H1 (cell line): ENCODE measurements at regions not wholly inside any gene's neighbourhood (a gene's known extent, or its start where the extent isn't known, plus 50 kb on each side); places are given as distances from the start of the nearest gene placed in this dataset.

Source experiments
- CTCF ChIA-PET: fragments of 300-600 bp; sonication (Branson Sonifier 250); formaldehyde crosslinking; loops from one replicate; lab custom pipeline; 2021; ENCODE audit not compliant: partially characterized antibody; lab: Charles Lee
- POLR2A ChIA-PET: fragments of 300-600 bp; sonication (Branson Sonifier 250); formaldehyde crosslinking; loops from one replicate; lab custom pipeline; 2021; ENCODE audit warnings: inconsistent platforms; ENCODE audit not compliant: partially characterized antibody; lab: Charles Lee
- DNase-seq, 2 experiments: peaks; one replicate each; pipeline versions ENCODE4 v3.0.0 to v3.0.0-alpha.2; 2010 to 2022; ENCODE audit warnings: low spot score in 2 of 2, low read depth in 1 of 2, mixed read lengths in 1 of 2
- FAIRE-seq: peaks from 2 replicates; lab custom pipeline; 2011; peaks lifted over from hg19 to GRCh38; lab: Jason Lieb, UNC
- H2AFZ ChIP-seq: 2 replicates; pipeline ENCODE4 v1.8.1; 2012; ENCODE audit warnings: low read length, inconsistent platforms
- H2AK5ac ChIP-seq: 2 replicates; pipeline ENCODE4 v1.6.1; 2013; ENCODE audit warnings: low read depth, low read length
- H2BK120ac ChIP-seq: replicated peaks from 2 replicates; pipeline ENCODE3; 2013; ENCODE audit warnings: low read depth, low read length, inconsistent platforms
- H2BK12ac ChIP-seq: 2 replicates; pipeline ENCODE4 v1.6.1; 2013; ENCODE audit warnings: low read depth, low read length
- H2BK15ac ChIP-seq: 2 replicates; pipeline ENCODE4 v1.6.1; 2013; ENCODE audit warnings: low read length
- H2BK20ac ChIP-seq: 2 replicates; pipeline ENCODE4 v1.6.1; 2013; ENCODE audit warnings: low read length
- H2BK5ac ChIP-seq: 2 replicates; pipeline ENCODE4 v1.6.1; 2013; ENCODE audit warnings: low read depth, low read length
- H3K14ac ChIP-seq: 2 replicates; pipeline ENCODE4 v1.6.1; 2013; ENCODE audit warnings: inconsistent platforms; ENCODE audit not compliant: insufficient read length
- H3K18ac ChIP-seq: 2 replicates; pipeline ENCODE4 v1.6.1; 2013; ENCODE audit warnings: low read length; ENCODE audit errors: extremely low read depth
- H3K23ac ChIP-seq: 2 replicates; pipeline ENCODE4 v1.6.1; 2013; ENCODE audit warnings: inconsistent platforms; ENCODE audit not compliant: insufficient read length
- H3K23me2 ChIP-seq: 2 replicates; pipeline ENCODE4 v1.6.1; 2013; ENCODE audit warnings: low read depth, low read length
- H3K27ac ChIP-seq: 2 replicates; pipeline ENCODE4 v1.6.1; 2011; ENCODE audit warnings: low read depth, low read length, inconsistent platforms
- H3K27me3 ChIP-seq, 4 experiments: replicated peaks in 1 of 4; 1 replicate in 1 of 4; 2 replicates in 3 of 4; pipeline versions ENCODE4 v1.6.1 to v1.8.1; 2011 to 2013; ENCODE audit warnings: low read length in 3 of 4, mild to moderate bottlenecking in 3 of 4, inconsistent platforms in 2 of 4, mixed read lengths in 2 of 4, moderate library complexity in 1 of 4; ENCODE audit not compliant: control insufficient read depth in 3 of 4, insufficient read depth in 3 of 4; ENCODE audit errors: extremely low read depth in 1 of 4
- H3K36me3 ChIP-seq, 4 experiments: 2 replicates each; pipeline versions ENCODE4 v1.6.1 to v1.8.1; 2011 to 2013; ENCODE audit warnings: mild to moderate bottlenecking in 4 of 4, low read length in 3 of 4, moderate library complexity in 2 of 4, control low read depth in 1 of 4, inconsistent platforms in 1 of 4; ENCODE audit not compliant: insufficient read depth in 4 of 4, control insufficient read depth in 2 of 4
- H3K4ac ChIP-seq: replicated peaks from 2 replicates; pipeline ENCODE3; 2013; ENCODE audit warnings: low read length, low read depth, mixed read lengths, inconsistent platforms; ENCODE audit not compliant: insufficient read length
- H3K4me1 ChIP-seq, 4 experiments: replicated peaks in 1 of 4; 1 replicate in 1 of 4; 2 replicates in 3 of 4; pipeline versions ENCODE4 v1.6.1 to v1.8.1; 2011 to 2013; ENCODE audit warnings: low read length in 3 of 4, inconsistent platforms in 2 of 4, mixed read lengths in 1 of 4; ENCODE audit not compliant: insufficient read depth in 4 of 4, control insufficient read depth in 3 of 4
- H3K4me2 ChIP-seq, 2 experiments: 2 replicates each; pipeline versions ENCODE4 v1.6.1 to v1.8.1; 2011 to 2013; ENCODE audit warnings: low read depth in 2 of 2, low read length in 2 of 2, control low read depth in 1 of 2, inconsistent platforms in 1 of 2, mild to moderate bottlenecking in 1 of 2; ENCODE audit not compliant: insufficient read depth in 1 of 2
- H3K4me3 ChIP-seq, 4 experiments: fragments of 200-600, 300-600 bp in 1 of 4; sonication (generic), shearing (Covaris generic), sonication (Bioruptor Twin) in 1 of 4; 2 replicates each; pipeline versions ENCODE4 v1.5.1 to v1.8.1; 2011 to 2016; ENCODE audit warnings: low read length in 4 of 4, low read depth in 3 of 4, control low read depth in 2 of 4, inconsistent platforms in 2 of 4, mild to moderate bottlenecking in 2 of 4, mixed read lengths in 1 of 4, moderate library complexity in 1 of 4; ENCODE audit not compliant: insufficient read depth in 2 of 4; ENCODE audit errors: extremely low read depth in 1 of 4
- H3K56ac ChIP-seq: replicated peaks from 2 replicates; pipeline ENCODE3; 2013; ENCODE audit warnings: low read depth, mild to moderate bottlenecking, mixed read lengths, low read length, inconsistent platforms; ENCODE audit not compliant: insufficient read length
- H3K79me1 ChIP-seq: 2 replicates; pipeline ENCODE4 v1.6.1; 2013; ENCODE audit warnings: low read depth, low read length, control low read depth
- H3K79me2 ChIP-seq, 2 experiments: 2 replicates each; pipeline versions ENCODE4 v1.6.1 to v1.8.1; 2012 to 2013; ENCODE audit warnings: low read length in 2 of 2, mild to moderate bottlenecking in 2 of 2, inconsistent platforms in 1 of 2; ENCODE audit not compliant: insufficient read depth in 2 of 2, control insufficient read depth in 1 of 2
- H3K9ac ChIP-seq, 4 experiments: replicated peaks in 1 of 4; 1 replicate in 1 of 4; 2 replicates in 3 of 4; pipeline versions ENCODE4 v1.6.1 to v1.8.1; 2011 to 2013; ENCODE audit warnings: low read depth in 3 of 4, low read length in 3 of 4, control low read depth in 2 of 4, mild to moderate bottlenecking in 2 of 4, moderate library complexity in 2 of 4, inconsistent platforms in 1 of 4; ENCODE audit errors: extremely low read depth in 1 of 4
- H3K9me3 ChIP-seq, 2 experiments: 2 replicates each; pipeline versions ENCODE4 v1.6.1 to v1.8.1; 2012 to 2013; ENCODE audit warnings: mild to moderate bottlenecking in 2 of 2, moderate library complexity in 2 of 2, control low read depth in 1 of 2, inconsistent platforms in 1 of 2, low read depth in 1 of 2, low read length in 1 of 2, mixed read lengths in 1 of 2; ENCODE audit not compliant: insufficient read depth in 2 of 2
- H4K20me1 ChIP-seq, 2 experiments: replicated peaks in 1 of 2; 2 replicates each; pipeline versions ENCODE3 to v1.8.1; 2011 to 2013; ENCODE audit warnings: inconsistent platforms in 2 of 2, low read length in 2 of 2, mild to moderate bottlenecking in 1 of 2; ENCODE audit not compliant: insufficient read depth in 2 of 2, control insufficient read depth in 1 of 2
- H4K5ac ChIP-seq: 2 replicates; pipeline ENCODE4 v1.6.1; 2013; ENCODE audit warnings: low read length, low read depth, mixed read lengths, inconsistent platforms; ENCODE audit not compliant: insufficient read length
- H4K8ac ChIP-seq: 2 replicates; pipeline ENCODE4 v1.8.0; 2013; ENCODE audit warnings: mild to moderate bottlenecking, moderate library complexity, low read length, inconsistent platforms; ENCODE audit not compliant: insufficient read depth; ENCODE audit errors: extremely low read depth
- H4K91ac ChIP-seq: replicated peaks from 2 replicates; pipeline ENCODE3; 2013; ENCODE audit warnings: low read length, mixed read lengths, inconsistent platforms; ENCODE audit not compliant: insufficient read length
- CTBP2 ChIP-seq: IDR thresholded peaks from 2 replicates; pipeline ENCODE4 v1.7.0; 2011; ENCODE audit warnings: borderline replicate concordance, mild to moderate bottlenecking, moderate library complexity, mixed read lengths, low read length; ENCODE audit not compliant: insufficient read depth, insufficient read length
- NRF1 ChIP-seq: IDR thresholded peaks from 2 replicates; pipeline ENCODE4 v1.6.1; 2011; ENCODE audit warnings: mild to moderate bottlenecking, low read depth, low read length, improper control_type of control experiment
- RXRA ChIP-seq: IDR thresholded peaks from 2 replicates; pipeline ENCODE4 v1.6.1; 2011; ENCODE audit warnings: low read depth, mild to moderate bottlenecking, low read length, moderate library complexity; ENCODE audit not compliant: insufficient read depth
- SAP30 ChIP-seq: fragments of 300-600 bp; sonication (generic); IDR thresholded peaks from 2 replicates; pipeline ENCODE4 v1.7.1; 2012; ENCODE audit warnings: low read length, moderate library complexity, mild to moderate bottlenecking, inconsistent platforms; ENCODE audit not compliant: insufficient read depth, insufficient replicate concordance
- WGBS, 2 experiments: shearing (Covaris generic) in 1 of 2; methylation state at CpG; one replicate each; pipeline versions ENCODE4 v1.1.6 to v1.1.7; 2013 to 2015; ENCODE audit warnings: low lambda C conversion rate in 2 of 2, mixed read lengths in 2 of 2, inconsistent platforms in 1 of 2, low coverage in 1 of 2, missing lambda C conversion rate in 1 of 2; ENCODE audit not compliant: insufficient replicate concordance in 2 of 2, insufficient coverage in 1 of 2, insufficient read length in 1 of 2; ENCODE audit errors: extremely low coverage in 1 of 2, missing lambda C conversion rate in 1 of 2; 5-methylcytosine and 5-hydroxymethylcytosine counted together

DNA sequence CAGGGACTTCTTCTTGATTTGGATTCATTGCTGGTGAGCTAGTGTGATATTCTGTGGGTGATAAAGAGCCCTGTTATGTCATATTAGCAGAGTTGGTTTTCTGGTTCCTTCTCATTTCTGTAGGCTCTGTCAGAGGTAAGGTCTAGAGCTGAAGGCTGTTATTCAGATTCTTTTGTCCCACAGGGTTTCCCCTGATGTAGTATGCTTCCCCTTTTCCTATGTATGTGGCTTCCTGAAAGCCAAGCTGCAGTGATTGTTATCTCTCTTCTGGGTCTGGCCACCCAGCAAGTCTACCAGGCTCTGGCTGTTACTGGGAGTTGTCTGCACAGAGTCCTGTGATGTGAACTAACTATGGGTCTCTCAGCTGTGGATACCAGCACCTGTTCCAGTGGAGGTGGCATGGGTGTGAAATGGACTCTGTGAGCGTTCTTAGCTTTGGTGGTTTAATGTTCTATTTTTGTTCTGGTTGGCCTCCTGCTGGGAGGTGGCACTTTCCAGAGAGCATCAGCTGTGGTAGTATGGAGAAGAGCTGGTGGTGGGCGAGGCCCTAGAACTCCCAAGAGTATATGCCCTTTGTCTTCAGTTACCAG, 373.7 kb downstream of the AR start:
- H3K23me2 ChIP-seq = no peaks in the 10 kb centered on the region
- H2AFZ ChIP-seq = no peak overlapping the region
- no peaks in the 10 kb centered on the region for H4K20me1 ChIP-seq
- no peaks in the 10 kb centered on the region for H3K36me3 ChIP-seq
- no peak overlapping the region for H3K9ac ChIP-seq
- no peaks in the 10 kb centered on the region for H3K79me2 ChIP-seq
- H3K27ac ChIP-seq = no peak overlapping the region
- H2BK5ac ChIP-seq = no peak overlapping the region
- H2AK5ac ChIP-seq = no peak overlapping the region
- 90% methylated on average over 2 of the region's 2 CpGs; no CpG with 5 or more reads in 1 of the 2 experiments for WGBS, 2 experiments
- no peak overlapping the region for H3K56ac ChIP-seq
- FAIRE-seq = no peak
- DNase-seq = no peak
- ChIA-PET CTCF (no interaction called here), POLR2A (no interaction called here)
- no peaks in the 10 kb centered on the region for H3K79me1 ChIP-seq
- H2BK12ac ChIP-seq = no peak overlapping the region
- H3K4me1 ChIP-seq = no peaks in the 10 kb centered on the region
- TF ChIP-seq NRF1 (no peak), SAP30 (no peak), RXRA (no peak), CTBP2 (no peak)
- H3K18ac ChIP-seq = no peak overlapping the region
- H2BK120ac ChIP-seq = no peak overlapping the region
- H3K9me3 ChIP-seq = no peaks in the 10 kb centered on the region
- no peak overlapping the region for H4K91ac ChIP-seq
- no peak overlapping the region for H4K5ac ChIP-seq
- no peak overlapping the region for H2BK15ac ChIP-seq
- no peak overlapping the region for H3K4me2 ChIP-seq
- H3K27me3 ChIP-seq = no peaks in the 10 kb centered on the region
- H3K14ac ChIP-seq = no peak overlapping the region
- no peak overlapping the region for H3K4me3 ChIP-seq
- no peak overlapping the region for H2BK20ac ChIP-seq
- H3K23ac ChIP-seq = no peak overlapping the region
- no peak overlapping the region for H4K8ac ChIP-seq
- no peak overlapping the region for H3K4ac ChIP-seq
